Parathyroid adenoma (tissue), 2 donors: ENCODE measurements at regions not wholly inside any gene's neighbourhood (a gene's known extent, or its start where the extent isn't known, plus 50 kb on each side); places are given as distances from the start of the nearest gene placed in this dataset.

Experiments used
- H2AFZ ChIP-seq: fragments of 300-600 bp; sonication (generic); one replicate; pipeline ENCODE4 v1.7.0; 2017; ENCODE audit warnings: antibody characterized with exemption, mild to moderate bottlenecking
- H3K27ac ChIP-seq: fragments of 300-600 bp; sonication (generic); one replicate; pipeline ENCODE4 v1.7.0; 2017
- H3K27me3 ChIP-seq: fragments of 300-600 bp; sonication (generic); one replicate; pipeline ENCODE4 v1.7.0; 2017; ENCODE audit warnings: low read length; ENCODE audit not compliant: control insufficient read depth, insufficient read depth
- H3K36me3 ChIP-seq: fragments of 300-600 bp; sonication (generic); one replicate; pipeline ENCODE4 v1.7.0; 2017; ENCODE audit warnings: low read length; ENCODE audit not compliant: control insufficient read depth, insufficient read depth
- H3K4me1 ChIP-seq: fragments of 300-600 bp; sonication (generic); one replicate; pipeline ENCODE4 v1.7.0; 2017; ENCODE audit warnings: control low read depth
- H3K4me2 ChIP-seq: fragments of 300-600 bp; sonication (generic); one replicate; pipeline ENCODE4 v1.7.0; 2017; ENCODE audit warnings: low read length
- H3K4me3 ChIP-seq: fragments of 300-600 bp; sonication (generic); one replicate; pipeline ENCODE4 v1.7.0; 2017; ENCODE audit warnings: low read depth, low read length
- H3K79me2 ChIP-seq: fragments of 300-600 bp; sonication (generic); one replicate; pipeline ENCODE4 v1.7.0; 2017; ENCODE audit warnings: control low read depth
- H3K9ac ChIP-seq: fragments of 300-600 bp; sonication (generic); one replicate; pipeline ENCODE4 v1.7.0; 2017; ENCODE audit warnings: mild to moderate bottlenecking
- H3K9me3 ChIP-seq: fragments of 300-600 bp; sonication (generic); one replicate; pipeline ENCODE4 v1.7.0; 2017; ENCODE audit warnings: low read length; ENCODE audit not compliant: control insufficient read depth
- CTCF ChIP-seq: fragments of 300-600 bp; sonication (generic); IDR thresholded peaks from one replicate; pipeline ENCODE4 v1.7.0; 2017; ENCODE audit warnings: antibody characterized with exemption, mild to moderate bottlenecking
- donor health status: primary hyperparathyroidism.

- Histone ChIP-seq H3K36me3 (no peaks in the 10 kb centered on the region), H3K4me2 (no peak overlapping the region), H3K79me2 (no peaks in the 10 kb centered on the region), H3K27ac (no peak overlapping the region), H3K4me3 (no peak overlapping the region), H3K9me3 (no peaks in the 10 kb centered on the region), H3K27me3 (no peaks in the 10 kb centered on the region), H2AFZ (no peak overlapping the region), H3K4me1 (peaks cover 3% of the 10 kb centered on the region), H3K9ac (no peak overlapping the region)
- TF ChIP-seq CTCF = no peak
Measured at GRCh38 chr15:35649575-35649974, 103.6 kb upstream of the DPH6 start.

GRCh38 chr15:35654332-35654731, 108.4 kb upstream of the DPH6 start:
- Histone ChIP-seq H3K4me3 (no peak overlapping the region), H3K36me3 (no peaks in the 10 kb centered on the region), H3K4me2 (no peak overlapping the region), H3K79me2 (no peaks in the 10 kb centered on the region), H2AFZ (no peak overlapping the region), H3K4me1 (peaks cover 1% of the 10 kb centered on the region), H3K9me3 (no peaks in the 10 kb centered on the region), H3K9ac (no peak overlapping the region), H3K27me3 (no peaks in the 10 kb centered on the region), H3K27ac (no peak overlapping the region)
- TF ChIP-seq CTCF = no peak

GRCh38 chr15:35657679-35658311, 111.8 kb upstream of the DPH6 start:
- no peak for TF ChIP-seq CTCF
- Histone ChIP-seq H3K36me3 (no peaks in the 10 kb centered on the region), H3K9ac (no peak overlapping the region), H3K27me3 (no peaks in the 10 kb centered on the region), H2AFZ (no peak overlapping the region), H3K9me3 (no peaks in the 10 kb centered on the region), H3K27ac (no peak overlapping the region), H3K4me1 (no peaks in the 10 kb centered on the region), H3K4me3 (no peak overlapping the region), H3K79me2 (no peaks in the 10 kb centered on the region), H3K4me2 (no peak overlapping the region)

DNA sequence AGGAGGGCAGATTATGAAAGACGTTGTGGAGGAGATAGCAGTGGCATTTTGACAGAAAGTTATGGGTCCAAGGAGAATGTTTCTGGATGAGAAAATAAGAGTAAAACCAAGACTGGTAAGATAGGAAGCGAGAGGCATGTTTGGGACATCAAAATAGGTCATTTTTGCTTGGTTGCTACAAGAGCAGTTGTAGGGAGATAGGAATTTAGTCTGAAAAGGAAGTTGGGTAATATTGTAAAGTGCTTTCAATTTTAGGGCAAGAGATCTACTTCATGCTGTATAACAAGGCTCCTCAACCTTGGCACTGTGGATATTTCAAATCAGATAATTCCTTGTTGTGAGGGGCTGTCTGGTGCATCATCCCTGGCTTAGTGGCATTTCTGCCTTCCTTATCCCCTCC, 118.0 kb upstream of the DPH6 start:
- H3K27ac ChIP-seq = no peak overlapping the region
- peaks cover 7% of the 10 kb centered on the region for H3K4me1 ChIP-seq
- H3K27me3 ChIP-seq = no peaks in the 10 kb centered on the region
- no peak overlapping the region for H3K9ac ChIP-seq
- H3K79me2 ChIP-seq = no peaks in the 10 kb centered on the region
- H3K9me3 ChIP-seq = no peaks in the 10 kb centered on the region
- TF ChIP-seq CTCF = no peak
- no peak overlapping the region for H3K4me2 ChIP-seq
- H3K36me3 ChIP-seq = no peaks in the 10 kb centered on the region
- H2AFZ ChIP-seq = no peak overlapping the region
- H3K4me3 ChIP-seq = no peak overlapping the region

- H3K27ac ChIP-seq = no peak overlapping the region
- H3K4me1 ChIP-seq = peaks cover 9% of the 10 kb centered on the region
Measured at GRCh38 chr15:35665896-35666536, 120.1 kb upstream of the DPH6 start.

More at GRCh38 chr15:35665896-35666536, 120.1 kb upstream of the DPH6 start:
- H2AFZ ChIP-seq = no peak overlapping the region
- H3K36me3 ChIP-seq = no peaks in the 10 kb centered on the region
- H3K9ac ChIP-seq = no peak overlapping the region
- no peaks in the 10 kb centered on the region for H3K9me3 ChIP-seq
- no peaks in the 10 kb centered on the region for H3K79me2 ChIP-seq
- no peak overlapping the region for H3K4me2 ChIP-seq
- no peaks in the 10 kb centered on the region for H3K27me3 ChIP-seq
- TF ChIP-seq CTCF = no peak
- H3K4me3 ChIP-seq = no peak overlapping the region
